Femur (tissue), 1 donor: ENCODE measurements at regions not wholly inside any gene's neighbourhood (a gene's known extent, or its start where the extent isn't known, plus 50 kb on each side); places are given as distances from the start of the nearest gene placed in this dataset.

ENCODE experiments used
- DNase-seq: peaks from one replicate; pipeline ENCODE4 v3.0.0-alpha.2; 2017

DNA sequence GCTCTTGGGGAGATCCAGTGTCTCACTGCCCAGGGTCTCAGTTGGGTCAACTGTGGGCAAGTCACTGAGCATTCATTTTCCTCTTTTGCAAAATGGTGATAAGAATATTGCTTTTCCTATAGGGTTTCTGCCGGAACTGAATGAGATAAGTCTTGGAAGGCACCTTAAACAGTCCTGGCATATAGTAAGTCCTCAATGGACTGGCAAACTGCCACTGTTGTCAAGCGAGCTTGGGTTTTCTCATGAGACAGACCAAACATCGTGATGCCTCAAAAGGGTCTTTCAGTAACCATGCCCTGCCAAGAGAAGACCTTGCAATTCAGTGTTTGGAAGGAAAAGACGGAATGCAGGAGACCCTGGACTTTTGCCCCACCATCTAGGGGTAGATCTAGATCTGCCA, 251.5 kb downstream of the WDR11 start:
- no peak for DNase-seq

DNA sequence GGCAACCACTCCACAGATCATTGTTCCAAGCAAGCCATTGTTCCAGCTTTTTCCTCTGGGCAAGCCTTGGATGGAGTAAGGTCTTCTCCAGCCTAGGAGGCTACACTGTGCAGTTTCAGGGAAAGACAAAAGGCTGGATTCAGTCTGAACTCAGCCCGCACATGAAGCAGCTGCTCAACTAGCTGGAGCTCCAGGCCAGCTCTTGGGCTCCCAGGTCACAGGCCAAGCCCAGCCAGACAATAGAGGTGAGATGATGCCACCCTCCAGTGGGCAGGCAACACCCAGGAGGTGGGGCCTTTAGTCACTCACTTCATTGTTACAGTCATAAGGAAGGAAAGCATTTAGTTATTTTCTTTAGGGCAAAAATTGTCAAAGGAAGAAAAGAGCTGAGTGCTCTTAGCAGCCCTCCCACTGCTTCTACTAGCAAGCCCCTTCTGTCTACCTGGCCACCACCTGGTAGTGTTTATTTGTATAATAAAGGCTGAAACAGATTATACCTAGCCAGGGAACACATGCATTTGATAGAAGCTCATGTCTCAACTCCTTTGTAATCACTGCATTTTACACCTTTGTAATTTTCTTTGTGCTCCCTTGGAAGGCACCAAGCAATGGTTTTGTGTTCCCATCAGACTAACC, 253.4 kb downstream of the WDR11 start:
- no peak for DNase-seq

DNA sequence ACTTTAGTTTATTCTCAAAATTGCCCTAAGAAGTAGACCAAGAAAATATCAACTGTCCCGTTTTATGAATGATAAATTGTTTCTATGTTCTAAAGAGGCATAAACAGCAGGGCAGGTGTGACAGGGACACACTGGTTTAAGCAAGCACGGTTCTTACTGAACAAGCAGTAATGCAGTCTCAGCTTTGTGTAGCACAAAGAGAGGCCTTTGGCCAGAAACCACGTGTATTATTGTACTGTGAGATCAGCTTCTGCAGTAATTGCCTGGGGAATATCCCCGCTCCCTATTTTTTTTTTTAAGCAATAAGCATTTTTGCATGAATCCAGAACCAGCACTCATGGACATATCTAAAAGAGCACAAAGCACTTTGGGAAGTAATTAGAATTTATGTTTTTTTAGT, 255.4 kb downstream of the WDR11 start:
- DNase-seq, result no peak

DNA sequence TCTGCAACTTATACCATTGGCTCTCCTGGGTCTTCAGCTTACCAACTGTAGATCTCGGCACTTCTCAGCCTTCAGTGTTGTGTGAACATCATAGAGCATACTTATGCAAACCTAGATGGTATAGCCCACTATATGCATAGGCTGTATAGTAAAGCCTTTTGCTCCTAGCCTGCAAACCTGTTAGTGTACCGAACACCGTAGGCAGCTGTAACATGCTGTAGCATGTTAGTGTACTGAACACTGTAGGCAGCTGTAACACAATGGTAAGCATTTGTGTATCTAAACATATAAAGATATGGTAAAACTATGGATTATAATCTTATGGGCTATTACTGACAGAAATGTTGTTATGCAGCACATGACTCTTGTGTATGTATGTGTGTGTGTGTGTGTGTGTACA, 256.9 kb downstream of the WDR11 start:
- DNase-seq, result no peak

DNA sequence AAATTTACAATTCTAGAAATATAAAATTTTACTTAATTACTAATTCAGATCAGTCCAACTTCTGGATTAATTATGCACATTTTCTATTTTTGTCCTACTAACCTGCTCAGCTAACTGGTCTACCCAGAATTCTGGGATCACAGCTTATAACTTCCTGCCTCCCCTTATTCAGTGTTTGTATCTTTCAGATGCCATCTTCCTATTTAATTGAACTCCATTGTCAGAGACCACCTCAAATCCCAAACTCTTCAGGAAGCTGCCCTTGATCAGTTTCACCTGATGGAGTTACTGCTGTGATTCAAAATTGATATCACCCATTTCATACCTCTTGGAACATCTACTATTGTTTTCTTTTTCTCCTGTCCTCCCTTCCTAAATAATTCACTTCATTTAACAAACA, 259.2 kb downstream of the WDR11 start:
- DNase-seq, result no peak

DNA sequence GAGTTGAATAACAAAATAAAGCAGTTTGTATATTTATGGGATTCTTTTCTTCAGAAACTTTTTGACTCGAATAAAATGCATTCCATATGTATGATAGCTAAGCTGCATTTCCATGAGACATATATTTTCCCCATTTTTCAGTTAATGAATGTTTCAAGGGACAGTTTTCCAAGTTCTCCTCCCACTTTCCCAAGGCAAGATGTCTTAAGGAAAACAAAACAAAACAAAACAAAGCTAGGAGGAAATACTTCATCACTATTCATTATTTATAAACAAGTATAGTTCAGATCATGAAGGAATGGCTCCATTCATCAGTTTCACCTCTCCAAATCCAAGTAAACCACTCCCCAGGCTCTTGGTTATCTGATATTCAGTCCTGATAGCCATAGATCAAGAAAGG, 261.0 kb downstream of the WDR11 start:
- DNase-seq, result no peak

DNA sequence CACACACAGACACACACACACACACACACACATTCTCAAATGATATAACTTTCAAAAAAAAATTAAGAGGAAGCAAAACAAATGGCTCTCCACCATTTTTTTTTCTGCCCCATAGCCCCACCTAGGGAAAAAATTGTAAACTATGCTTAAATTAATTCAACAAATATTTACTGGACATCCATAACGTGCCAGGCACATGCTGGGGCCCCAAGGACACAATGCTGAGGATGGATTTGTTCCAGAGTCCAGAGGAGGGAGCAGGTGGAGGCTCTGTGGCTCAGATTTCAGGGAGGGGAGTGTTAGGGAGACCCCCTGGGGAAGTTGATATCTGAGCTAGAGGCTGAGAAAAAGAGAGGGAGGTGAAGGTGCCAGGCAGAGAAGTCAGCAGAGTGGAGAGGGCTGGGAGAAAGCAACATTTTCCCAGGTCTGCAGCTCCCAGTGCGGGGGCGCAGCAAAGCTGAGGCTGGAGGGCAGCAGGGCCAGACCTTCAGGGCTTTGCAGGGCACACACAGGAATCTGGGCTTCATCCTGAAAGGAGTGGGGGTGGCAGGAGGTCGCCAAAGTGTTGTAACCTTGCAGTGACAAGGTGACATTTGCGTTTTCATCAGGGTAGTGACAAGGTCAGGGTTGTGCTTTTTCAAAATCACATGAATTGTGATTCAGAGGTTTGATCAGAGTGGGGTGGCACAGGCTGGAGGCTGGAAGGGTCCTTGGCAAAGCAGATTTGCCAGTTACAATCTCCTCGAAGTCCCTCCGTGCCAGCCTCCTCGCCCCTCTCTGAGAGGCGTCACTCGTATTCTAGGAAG, 261.6 kb downstream of the WDR11 start:
- DNase-seq, result no peak

DNA sequence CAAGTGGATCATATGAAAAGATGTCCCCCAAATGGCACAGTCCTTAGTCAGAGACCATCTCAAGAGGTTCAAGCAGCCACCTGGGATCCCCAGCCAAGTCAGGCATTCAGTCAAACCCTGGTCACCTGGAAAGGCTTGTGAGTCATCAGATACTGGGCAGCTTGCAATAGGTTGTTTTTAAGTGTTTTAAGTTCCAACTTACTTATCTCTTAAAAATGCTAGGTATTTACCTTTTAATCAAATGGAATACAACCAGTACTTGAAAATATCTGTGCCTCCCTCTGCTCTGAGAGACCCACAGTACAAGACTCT, 262.2 kb downstream of the WDR11 start:
- DNase-seq, result no peak

DNA sequence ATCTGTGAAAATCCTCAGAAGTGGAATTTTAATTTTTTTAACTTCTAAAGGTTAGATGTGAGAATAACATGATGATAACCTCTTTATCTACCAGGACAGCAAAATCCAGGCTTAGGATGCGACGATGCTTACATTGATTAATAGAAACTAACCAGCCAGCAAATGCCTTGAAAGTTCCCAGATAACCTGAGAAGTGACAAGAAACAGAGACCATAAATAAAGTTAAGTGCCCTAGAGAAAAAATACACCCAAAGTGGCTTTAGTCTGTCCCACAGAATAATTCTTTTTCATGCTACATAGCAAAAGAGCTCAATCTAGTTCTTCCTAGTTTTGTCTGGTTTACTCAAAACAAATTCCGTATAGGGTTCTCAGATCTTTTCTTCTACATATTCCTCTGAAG, 262.7 kb downstream of the WDR11 start:
- DNase-seq, result no peak

DNA sequence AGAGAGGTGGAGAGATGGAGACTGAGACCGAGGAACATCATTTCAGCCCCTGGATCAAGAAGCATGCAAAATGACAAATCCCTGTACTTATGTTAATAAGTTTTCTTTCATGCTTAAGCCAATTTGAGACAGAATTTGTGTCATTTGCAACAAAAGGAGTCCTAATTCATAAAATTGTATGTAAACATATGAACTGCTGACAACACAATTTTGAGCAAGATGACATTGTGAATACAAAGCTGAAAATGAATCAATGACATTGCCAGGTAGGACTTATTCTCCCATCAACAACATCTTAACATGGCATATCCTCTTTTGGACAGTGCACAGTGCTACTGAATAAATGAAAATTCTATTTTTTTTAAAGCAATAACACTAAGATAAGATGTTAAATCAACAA, 264.0 kb downstream of the WDR11 start:
- DNase-seq, result no peak

DNA sequence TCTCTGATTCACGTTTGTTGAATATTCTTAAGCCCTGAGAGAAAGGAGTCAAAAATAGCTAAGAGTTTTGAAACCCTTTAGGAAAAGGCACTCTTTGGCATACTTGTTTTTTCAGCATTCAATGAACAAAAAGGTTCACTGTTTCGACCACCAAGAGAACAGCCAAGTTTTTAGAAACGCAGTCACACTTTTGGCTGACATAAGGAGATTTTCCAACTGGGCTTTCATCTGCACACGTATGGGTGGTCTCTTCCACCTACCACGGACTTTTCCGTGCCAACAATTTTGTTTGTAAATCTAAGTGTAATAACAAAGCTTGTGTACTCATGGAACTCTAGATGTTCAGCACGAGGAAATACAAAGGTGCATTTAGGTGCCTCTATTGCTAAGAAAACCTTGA, 270.3 kb downstream of the WDR11 start:
- DNase-seq, result no peak

DNA sequence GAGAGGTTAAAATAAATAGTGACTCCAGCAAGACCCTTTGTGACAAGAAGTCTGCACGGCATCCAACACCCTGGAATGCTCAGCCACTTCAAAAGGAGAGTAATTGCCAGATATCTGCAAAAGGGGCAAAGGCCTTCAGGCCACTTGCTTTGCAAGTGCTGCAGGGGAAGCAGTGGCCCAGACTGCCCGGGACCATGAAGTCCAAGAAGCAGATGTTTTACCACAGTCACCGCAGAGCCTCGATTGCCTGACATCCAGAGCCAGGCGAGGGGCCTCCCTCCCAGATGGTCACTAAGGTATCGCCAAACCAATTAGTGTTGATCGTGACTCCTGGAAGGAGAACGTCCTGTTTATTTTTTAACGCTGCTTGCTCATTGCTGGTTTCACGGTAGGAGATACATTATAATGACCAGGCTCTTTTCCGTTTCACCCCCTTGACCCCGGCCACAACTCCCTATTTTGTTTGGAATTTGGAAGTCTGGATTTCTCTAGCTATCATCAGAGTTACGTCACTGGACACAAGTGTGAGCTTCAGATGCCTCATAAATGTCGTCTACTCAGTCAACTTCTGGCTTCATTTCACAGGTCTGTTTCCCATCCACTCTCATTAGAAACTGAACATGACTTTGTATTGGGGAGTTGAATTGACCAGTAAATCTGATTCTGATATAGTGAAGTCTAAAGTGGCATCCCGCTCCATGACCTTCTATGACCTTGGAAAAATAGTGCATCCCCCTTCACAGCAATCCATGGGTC, 276.2 kb downstream of the WDR11 start:
- DNase-seq, result no peak

DNA sequence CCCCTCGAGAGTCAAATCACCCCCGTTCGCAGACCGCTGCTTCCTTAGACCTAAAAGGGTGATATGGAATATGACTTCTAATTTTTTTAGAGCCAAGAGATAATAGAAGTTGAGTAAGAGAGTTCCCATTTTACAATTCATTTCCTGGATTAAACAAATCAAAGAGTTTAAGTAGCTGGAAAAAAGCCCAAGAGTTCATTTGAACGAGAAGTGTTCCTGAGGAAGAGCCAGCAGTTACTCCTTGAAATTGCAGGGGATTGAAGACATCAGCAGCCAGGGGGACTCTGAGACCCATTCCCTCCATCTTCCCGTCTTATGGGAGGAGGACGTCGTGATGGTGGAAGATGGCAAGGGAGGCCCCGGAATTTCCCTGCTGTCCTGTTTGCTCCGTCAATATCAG, 277.0 kb downstream of the WDR11 start:
- DNase-seq, result no peak

DNA sequence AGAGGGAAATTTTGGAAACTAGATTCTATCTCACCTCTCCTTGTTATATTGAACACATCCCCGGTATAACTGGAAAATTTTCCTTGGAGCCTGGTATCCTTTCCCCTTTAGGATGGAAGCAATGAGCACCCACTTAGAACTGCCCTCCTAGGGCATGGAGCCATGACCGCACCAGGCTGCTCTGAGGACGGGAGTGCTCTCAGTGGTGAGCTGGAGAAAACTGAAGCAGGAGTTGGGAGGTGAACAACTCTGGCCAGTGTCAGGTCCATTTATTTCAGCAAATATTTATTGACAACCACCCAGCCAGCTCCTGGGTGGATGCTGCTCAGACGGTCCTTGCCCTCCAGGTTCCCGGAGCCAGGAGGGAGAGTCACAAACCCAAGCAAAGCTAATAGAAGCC, 278.1 kb downstream of the WDR11 start:
- no peak for DNase-seq

DNA sequence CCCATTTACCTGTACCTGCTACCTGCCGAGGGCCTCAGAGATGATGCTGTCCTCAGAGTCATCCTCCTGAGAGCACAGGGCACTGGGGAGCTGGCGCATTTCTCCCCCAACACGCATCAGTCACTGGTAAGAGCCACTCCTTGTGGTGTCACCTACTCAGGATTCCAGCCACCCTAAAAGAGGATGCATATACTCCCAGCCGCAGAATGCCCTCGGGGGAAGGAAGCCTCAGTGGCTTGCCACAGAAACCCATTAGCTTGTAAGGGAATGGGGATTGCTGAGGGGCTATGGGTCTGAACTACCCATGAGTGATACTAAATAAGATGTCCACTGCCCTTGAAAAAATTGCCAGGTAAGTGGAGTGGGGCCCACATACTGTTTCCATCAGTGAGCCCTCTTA, 279.2 kb downstream of the WDR11 start:
- DNase-seq, result no peak

DNA sequence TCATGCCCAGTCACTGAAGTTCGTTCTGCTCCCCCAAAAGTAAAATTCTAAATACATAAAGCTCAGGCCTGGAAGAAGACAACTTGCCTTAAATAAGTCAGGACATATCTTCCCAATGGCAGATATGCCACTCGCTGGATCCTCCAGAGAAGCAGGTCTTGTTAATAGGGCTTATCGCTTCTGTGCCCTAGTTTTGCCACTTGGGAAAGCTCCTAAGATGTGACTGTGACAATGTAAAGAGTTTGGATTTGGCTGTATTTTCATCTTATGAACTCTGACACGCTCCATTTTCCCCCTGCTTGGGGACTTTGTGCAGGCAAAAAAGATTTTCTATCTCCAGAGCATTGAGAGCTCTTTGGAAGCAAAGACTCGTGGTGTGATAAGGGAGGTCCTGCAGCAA, 279.9 kb downstream of the WDR11 start:
- no peak for DNase-seq

DNA sequence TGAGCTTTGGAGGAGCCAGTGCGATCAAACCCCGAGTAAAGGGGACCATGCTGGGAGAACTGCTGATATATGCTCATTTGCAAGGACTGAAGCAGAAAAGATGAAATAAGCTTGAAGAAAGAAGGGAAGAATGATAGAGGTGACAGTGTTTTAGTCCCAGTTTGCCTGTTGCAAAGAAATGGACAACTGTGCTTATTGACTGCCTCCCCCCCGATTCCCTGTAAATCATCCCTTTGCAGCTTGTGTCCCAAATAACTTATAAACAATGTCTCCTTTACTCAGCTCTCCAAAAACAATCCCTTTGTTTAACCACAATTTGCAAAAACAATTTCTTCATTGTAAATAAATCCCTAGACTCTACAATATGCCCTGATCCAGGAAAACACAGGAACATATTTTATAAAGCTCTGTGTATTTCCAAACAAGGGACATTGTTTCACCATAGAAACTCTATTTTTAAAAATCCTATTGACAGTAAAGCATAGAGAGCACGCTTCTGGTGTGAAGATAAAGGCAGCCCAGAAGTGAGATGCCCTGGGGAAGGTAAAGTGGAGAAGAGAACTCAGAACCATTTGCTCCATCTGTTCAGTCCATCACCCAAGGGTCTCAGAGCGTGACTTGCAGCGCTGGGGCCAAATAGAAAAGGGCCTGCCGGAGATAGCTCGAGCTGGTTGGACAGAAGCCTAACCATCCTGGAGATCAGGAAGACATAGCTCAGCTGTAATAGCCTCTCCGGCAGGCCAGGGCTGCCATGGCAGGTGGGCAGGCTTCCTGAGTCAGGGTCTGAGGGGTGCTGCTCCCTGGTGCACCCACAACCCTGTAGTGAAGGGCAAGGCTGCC, 280.5 kb downstream of the WDR11 start:
- peak; percentile 43 for DNase-seq

DNA sequence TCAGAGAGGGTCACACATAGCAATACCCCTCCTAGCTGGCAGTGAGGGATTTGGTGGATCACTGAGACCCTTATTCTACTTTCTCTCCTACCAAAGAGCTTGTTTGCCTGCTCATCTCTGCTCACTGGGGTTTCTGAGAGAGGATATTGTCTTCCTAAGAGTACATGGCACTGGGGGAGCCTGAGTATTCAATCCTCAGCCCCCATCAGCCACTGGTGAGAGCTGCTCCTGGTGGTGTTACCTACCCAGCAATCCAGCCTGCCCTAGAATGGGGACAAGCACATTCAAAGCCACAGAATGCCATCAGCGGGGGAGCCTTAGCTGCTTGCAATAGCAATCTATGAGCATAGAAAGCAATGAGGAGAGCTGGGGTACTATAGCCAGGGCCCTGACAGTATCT, 281.1 kb downstream of the WDR11 start:
- DNase-seq, result no peak

DNA sequence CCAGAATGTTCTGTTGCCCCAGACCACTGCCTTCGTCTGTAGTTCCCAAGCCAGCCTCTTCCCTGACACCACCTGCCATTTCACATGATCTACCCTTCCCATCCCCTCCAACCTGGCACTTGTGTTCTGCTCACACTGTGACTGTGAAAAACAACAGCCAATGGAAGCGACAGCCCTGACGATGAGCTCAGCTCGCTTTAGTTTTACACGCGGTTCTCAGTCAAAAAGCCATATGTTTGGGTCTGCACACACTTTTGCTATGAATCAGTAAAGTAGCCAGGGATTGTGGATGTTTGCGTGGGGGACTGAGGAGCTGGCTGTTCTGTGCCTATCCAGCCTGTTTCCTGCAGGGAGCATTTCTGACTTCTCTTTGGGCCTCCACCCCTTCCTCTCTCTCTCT, 282.7 kb downstream of the WDR11 start:
- DNase-seq, result no peak

DNA sequence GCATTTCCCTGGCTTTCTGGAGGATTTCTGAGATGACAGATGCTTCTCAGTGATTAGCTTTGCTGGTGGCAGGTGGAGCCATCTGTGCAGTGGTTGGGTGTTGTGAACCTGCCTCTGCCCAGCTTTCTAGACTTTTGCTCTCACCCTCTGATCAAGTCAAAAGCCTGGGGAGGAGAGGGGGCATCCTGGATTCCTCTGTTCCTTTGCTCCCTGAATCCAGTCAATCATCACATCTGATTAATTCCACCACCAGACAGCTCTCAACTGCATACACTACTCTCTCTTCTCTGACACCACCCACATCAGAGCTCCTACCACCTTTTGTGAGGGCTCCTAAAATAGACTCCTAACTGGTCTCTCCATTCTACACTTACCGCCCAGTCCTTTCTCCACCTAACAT, 283.5 kb downstream of the WDR11 start:
- no peak for DNase-seq

DNA sequence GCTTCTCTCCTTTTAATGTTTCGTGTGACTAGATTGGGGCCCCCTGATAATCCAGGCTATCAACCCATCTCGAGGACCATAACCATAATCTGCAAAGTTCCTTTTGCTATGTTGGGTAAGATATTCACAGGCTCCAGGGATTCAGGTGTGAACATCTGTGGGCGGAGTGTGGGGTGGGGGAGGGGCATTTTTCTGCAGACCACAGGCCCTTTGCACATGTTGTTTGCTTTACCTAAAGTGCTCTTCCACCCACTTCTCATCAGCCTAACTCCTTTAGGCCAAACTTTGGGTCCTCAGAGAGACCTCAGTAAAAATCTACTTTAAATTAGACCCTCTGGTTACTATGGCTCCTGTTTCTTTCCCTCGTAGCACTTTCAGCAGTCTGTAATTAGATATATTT, 284.4 kb downstream of the WDR11 start:
- no peak for DNase-seq

DNA sequence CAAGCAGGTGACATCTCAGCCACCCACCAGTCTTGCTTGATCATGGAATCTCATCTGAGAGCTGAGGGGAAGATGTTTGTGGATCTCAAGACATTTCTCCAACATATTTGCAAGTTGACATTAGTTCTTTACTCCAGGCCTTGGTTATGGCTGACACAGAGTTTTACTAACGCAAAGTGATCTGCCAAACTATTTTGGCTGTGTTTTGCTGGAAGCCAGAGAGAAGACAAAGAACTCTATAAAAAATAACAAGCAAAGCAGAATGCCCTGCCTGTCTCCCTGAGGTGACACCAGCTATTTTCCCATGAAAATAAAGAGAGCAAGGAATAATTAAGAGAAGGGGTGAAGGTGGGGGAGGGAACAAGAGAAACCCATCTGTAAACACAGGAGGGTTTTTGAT, 286.4 kb downstream of the WDR11 start:
- no peak for DNase-seq

DNA sequence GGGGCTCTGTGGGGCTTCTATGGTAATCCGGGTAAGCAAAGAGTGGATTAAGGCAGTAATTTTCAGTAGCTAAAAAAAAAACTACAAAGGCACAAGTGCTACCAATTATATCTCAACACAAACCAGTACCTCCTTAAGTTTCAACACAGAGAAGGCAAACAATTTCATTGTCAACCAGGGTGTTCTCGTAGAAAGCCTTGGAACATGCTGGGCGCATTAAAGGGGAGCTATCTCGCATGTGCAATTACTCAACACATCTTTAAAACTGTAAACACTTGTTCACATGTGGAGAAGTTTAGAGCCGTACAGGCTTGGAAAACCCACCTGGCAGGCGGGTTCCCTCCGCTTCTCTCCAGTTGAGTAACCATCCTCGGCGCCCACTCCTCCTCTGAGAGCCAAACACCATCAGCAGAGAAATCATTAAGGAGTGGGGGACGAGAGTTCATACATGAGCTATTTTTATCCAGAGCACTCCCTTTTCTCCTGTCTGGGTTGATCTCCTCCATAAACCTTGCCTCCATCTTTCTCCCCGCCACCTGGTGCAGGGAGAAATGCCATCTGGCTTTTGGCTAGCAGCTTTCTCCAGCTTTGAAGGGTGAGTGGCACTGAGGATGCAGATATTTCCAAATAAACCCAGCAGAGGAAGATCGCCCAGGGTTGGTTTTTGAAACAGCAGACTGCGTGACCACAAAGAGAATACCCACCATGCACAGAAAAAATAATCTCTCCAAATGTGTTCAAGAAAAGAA, 287.1 kb downstream of the WDR11 start:
- DNase-seq, result no peak
